Esophagus squamous epithelium (tissue), 4 donors: ENCODE measurements at regions not wholly inside any gene's neighbourhood (a gene's known extent, or its start where the extent isn't known, plus 50 kb on each side); places are given as distances from the start of the nearest gene placed in this dataset.

Experiments
- POLR2A ChIP-seq, 4 donors: fragments of 450-650 bp; IDR thresholded peaks; one replicate each; pipeline ENCODE4 v1.6.1; 2017; ENCODE audit warnings: antibody characterized with exemption in 4 of 4, mild to moderate bottlenecking in 4 of 4, moderate library complexity in 3 of 4
- TF ChIP-seq, protein P1 (sequence below), 6 experiments: fragments of 450-650 bp in 4 of 6; fragments of 200-600 bp in 2 of 6; sonication (generic) in 2 of 6; IDR thresholded peaks; one replicate each; pipeline ENCODE4 v1.5.1; 2016 to 2019; ENCODE audit warnings: antibody characterized with exemption in 6 of 6, mild to moderate bottlenecking in 4 of 6, moderate library complexity in 4 of 6

DNA sequence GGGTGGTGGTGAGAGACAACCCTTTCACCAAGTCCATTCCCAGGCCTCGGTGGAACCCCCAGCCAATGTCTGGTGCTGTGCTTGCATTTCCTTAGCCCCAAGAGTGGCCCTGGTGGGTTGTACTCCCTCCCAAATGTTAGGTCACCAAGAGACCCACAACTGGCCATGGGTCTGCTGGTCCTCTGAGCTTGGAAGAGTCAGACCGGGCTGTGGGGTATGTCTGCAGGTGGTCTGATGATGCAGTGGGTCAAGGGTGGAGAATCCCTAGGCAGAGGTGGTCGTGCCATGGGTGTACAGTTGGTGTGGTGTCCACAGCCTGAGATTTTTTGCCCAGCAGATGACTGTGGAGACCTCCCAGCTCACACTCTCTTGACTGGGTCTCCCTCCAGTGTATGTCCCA is 535.7 kb upstream of the CNKSR2 start:
- TF ChIP-seq, protein P1, sequence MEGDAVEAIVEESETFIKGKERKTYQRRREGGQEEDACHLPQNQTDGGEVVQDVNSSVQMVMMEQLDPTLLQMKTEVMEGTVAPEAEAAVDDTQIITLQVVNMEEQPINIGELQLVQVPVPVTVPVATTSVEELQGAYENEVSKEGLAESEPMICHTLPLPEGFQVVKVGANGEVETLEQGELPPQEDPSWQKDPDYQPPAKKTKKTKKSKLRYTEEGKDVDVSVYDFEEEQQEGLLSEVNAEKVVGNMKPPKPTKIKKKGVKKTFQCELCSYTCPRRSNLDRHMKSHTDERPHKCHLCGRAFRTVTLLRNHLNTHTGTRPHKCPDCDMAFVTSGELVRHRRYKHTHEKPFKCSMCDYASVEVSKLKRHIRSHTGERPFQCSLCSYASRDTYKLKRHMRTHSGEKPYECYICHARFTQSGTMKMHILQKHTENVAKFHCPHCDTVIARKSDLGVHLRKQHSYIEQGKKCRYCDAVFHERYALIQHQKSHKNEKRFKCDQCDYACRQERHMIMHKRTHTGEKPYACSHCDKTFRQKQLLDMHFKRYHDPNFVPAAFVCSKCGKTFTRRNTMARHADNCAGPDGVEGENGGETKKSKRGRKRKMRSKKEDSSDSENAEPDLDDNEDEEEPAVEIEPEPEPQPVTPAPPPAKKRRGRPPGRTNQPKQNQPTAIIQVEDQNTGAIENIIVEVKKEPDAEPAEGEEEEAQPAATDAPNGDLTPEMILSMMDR (IDR thresholded peaks at IDR 0.05) = no peak
- TF ChIP-seq POLR2A (IDR thresholded peaks at IDR 0.05) = no peak
